Choroid plexus epithelial cell (primary cell): ENCODE measurements at regions not wholly inside any gene's neighbourhood (a gene's known extent, or its start where the extent isn't known, plus 50 kb on each side); places are given as distances from the start of the nearest gene placed in this dataset.

ENCODE experiments used
- DNase-seq: peaks from one replicate; pipeline ENCODE4 v3.0.0-alpha.2; 2010; ENCODE audit warnings: low read depth
- H3K4me3 ChIP-seq: 2 replicates; pipeline ENCODE4 v1.5.1; 2011; ENCODE audit warnings: low read depth, mild to moderate bottlenecking, control low read depth, low read length, moderate library complexity
- TF ChIP-seq, protein P1 (sequence below): conservative IDR thresholded peaks from 2 replicates; pipeline ENCODE4 v1.5.1; 2011; ENCODE audit warnings: low read depth, mild to moderate bottlenecking, control low read depth, inconsistent platforms, low read length, moderate library complexity

DNA sequence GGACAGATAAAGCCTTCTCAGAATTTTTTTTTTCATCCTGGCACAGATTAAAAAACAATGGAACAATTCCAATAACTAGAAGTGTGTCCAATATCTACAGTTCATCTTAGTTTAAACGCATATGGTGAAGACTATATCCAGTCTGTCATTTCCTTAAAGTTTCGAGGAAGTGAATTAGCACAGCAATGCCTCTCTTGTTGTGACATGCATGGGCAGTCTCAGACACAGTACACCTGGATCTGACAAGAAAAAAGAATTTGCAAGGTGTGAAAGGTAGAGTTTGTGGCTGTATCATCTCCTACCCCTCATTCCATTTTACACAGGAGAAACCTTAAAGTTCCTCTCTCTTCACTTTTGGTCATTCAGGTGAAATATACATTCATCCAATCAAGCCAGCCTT, 100.6 kb upstream of the ADAMTS19 start:
- no peak overlapping the region for H3K4me3 ChIP-seq
- TF ChIP-seq, protein P1, sequence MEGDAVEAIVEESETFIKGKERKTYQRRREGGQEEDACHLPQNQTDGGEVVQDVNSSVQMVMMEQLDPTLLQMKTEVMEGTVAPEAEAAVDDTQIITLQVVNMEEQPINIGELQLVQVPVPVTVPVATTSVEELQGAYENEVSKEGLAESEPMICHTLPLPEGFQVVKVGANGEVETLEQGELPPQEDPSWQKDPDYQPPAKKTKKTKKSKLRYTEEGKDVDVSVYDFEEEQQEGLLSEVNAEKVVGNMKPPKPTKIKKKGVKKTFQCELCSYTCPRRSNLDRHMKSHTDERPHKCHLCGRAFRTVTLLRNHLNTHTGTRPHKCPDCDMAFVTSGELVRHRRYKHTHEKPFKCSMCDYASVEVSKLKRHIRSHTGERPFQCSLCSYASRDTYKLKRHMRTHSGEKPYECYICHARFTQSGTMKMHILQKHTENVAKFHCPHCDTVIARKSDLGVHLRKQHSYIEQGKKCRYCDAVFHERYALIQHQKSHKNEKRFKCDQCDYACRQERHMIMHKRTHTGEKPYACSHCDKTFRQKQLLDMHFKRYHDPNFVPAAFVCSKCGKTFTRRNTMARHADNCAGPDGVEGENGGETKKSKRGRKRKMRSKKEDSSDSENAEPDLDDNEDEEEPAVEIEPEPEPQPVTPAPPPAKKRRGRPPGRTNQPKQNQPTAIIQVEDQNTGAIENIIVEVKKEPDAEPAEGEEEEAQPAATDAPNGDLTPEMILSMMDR: no peak
- no peak for DNase-seq

DNA sequence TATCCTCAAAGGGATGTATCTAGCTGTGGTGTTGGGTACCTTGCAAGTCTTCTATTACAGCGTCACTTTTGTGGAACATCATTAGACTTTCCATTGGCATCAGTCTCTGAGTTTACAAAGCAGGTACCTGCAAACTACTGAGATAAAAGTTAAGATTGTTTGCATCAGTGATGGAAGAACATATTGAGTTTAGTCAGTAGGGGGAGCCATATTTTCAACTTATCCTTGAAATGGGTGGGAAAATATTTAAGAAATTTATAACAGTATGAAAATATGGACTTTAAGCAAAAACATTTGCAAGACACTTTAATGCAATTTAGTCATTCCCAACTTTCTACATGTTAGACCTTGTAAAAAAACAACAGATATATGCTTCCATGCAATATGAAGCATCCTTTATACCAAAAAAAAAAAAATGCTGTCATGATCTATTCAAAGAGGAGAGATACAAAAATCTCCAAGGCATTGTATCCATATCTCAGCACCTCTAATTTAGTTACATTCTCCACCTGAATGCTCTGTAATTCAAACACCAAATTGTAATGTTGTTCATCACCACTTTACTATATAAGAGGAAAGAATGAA, 98.6 kb upstream of the ADAMTS19 start:
- peak; percentile 36 for DNase-seq
- TF ChIP-seq, protein P1: peak; percentile 51
- H3K4me3 ChIP-seq: no peak overlapping the region

DNA sequence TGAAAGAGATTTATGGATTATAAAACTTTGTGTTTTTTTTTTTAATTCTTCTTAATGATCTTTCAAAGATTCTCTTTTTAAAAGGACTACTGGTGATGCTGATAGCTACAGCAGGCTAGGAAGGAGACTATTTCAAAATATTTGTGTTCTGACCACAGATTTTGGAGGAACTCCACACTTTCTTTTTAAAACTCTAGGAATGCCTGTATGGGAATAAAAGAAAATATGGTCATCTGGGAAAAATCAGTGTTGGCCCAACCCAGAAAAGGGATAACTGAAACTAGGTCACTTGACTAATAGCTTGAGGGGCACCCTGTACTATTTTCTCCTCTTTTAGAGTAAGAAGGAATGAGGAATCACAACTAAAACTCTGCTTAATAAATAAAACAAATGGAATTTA, 97.6 kb upstream of the ADAMTS19 start:
- TF ChIP-seq, protein P1: no peak
- no peak for DNase-seq
- H3K4me3 ChIP-seq: no peak overlapping the region

GRCh38 chr5:129363991-129364390, 96.1 kb upstream of the ADAMTS19 start:
- no peak overlapping the region for H3K4me3 ChIP-seq
- TF ChIP-seq, protein P1: no peak
- no peak for DNase-seq

- TF ChIP-seq, protein P1: no peak
- no peak overlapping the region for H3K4me3 ChIP-seq
- DNase-seq: peak; percentile 18
Measured at GRCh38 chr5:129367883-129368282, 92.2 kb upstream of the ADAMTS19 start.

DNA sequence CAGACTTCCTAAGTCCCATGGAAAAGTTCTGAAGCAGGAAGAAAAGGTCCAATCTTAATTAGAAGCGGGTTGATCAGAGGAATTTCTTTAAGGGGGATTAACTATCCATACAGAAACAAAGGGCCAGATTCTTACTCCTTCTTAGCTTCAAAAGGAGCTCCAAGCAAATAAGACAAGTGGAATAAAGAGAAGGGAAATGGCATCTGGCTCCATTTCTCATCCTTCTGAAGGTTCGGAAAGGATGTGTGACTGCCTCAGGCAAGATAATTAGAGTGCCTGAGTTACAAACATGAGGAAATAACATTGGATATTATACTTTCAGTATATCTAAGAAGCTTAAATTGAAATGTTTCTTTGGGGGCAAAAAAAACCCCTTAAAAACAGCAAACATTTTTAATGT, 88.1 kb upstream of the ADAMTS19 start:
- no peak overlapping the region for H3K4me3 ChIP-seq
- no peak for DNase-seq
- TF ChIP-seq, protein P1: no peak

DNA sequence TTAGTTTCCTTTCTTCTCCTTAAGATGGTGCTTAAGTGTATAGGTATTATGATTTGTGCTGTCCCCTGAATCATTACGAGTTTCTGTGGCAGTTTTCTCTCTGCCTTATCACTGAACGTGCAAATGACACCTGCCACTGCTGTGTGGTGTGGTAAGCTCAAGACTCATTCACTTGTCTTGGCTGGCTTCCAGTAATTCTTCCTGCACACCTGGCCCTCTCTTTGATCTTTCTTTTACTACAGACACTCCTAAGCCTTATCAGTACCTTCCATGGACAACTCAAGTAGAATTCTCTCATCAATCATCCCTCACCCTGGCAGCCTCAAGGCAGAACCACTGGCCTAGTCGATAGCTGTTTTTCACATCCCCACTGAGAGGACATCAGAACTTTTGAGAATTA, 82.6 kb upstream of the ADAMTS19 start:
- TF ChIP-seq, protein P1: no peak
- no peak for DNase-seq
- H3K4me3 ChIP-seq: no peak overlapping the region
